NCI-H1436 (cell line): ENCODE measurements at regions not wholly inside any gene's neighbourhood (a gene's known extent, or its start where the extent isn't known, plus 50 kb on each side); places are given as distances from the start of the nearest gene placed in this dataset.

Source experiments
- DNase-seq: peaks from one replicate; lab custom pipeline; 2025; lab: John Stamatoyannopoulos, UW

DNA sequence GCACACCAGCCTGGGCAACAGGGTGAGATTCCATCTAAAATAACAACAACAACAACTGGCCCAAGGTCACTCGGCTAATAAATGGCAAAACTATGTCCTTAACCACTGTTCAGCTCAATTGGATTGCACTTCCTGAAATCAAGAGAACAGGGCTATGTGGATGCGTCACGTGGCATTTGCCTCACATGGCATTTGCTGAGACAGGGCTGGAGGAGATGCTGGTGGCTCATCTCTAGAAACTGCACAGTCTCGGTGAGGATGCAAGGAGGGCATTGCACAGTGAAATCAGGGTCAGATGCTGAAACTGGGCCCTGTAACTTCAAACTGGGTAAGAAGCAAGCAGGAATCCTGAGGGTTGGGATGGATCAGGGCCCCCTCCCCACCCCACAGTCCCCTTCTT lies 171.9 kb downstream of the BUD13 start:
- DNase-seq: no peak

DNA sequence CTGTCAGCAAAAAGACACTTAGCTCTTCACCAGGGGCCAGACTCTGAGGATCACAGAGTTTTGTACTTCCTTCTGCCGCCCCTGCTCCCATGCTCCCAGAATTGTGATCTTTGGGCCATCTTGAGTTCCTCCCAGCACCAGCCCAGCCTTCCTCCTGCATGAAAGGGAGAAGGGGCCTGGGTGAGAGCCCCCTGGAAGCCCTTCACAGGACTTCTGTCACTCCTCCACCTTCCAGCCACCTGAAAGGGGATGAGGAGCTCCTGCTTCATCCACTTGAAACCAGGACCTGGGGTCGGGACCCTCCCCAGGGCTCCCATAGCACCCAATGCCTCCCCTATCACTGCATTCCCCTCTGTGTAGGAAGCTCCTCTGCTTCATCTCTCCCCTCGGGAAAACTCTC lies 174.2 kb downstream of the BUD13 start:
- DNase-seq: no peak

DNA sequence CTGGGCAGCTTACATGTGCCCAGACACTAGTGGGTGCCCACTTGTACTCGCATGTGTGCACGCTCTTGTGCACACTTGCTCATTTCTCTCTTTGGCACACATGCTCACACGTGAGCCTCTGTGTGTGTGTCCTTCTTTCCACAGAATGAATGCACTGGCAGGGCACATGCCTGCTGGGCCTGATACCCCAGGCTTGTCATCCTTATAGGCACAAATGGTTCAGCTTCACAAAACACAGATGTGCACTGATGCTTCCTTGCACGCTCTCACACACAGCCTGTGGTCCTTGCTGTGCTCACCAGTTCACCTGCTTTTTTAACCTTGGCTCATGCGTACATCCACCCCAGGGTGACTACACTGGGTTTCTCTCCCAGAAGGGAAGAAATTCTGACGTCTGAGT lies 174.8 kb downstream of the BUD13 start:
- DNase-seq: no peak

DNA sequence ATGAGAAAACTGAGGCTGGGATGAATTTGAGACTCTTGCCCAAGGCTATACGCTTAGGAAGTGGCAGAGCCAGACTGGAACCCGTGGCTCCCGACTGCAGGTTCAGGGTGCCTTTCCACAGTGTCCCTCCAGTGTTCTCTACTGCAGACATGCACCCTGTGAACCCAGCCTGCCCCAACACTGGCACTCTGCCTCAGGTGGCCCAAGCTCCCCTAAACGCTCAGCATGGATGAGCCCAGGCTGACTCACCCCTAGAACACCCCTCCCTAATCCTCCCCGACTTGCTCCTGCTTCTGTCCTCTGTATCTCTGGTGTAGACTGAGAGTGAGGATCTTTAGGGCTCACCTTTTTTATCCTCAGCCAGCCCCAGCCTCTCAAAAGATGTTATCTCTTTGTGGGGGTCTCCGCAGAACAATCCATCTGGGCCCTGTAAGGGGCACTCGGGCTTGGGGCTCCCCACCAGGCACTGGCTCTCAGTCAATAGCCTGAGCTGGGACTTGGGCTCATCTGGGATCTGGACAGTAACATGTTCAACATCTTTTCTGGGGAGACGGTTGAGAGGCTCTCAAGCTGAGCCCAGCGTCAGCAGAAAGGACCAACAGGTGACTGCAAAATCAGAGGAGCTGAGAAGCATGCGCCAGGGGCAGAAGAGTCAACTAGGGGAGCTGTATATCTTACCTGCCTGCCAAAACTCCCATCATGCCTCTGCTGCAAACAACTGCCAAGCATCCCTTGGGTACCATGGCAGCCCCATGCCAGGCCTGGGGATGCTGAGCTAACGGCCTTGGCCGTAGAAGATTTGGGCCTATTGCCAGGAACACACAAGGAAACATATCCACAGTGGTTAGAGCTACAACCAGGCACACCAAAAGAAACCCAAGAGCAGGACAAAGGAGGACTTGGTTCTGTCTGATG lies 176.2 kb downstream of the BUD13 start:
- no peak for DNase-seq

DNA sequence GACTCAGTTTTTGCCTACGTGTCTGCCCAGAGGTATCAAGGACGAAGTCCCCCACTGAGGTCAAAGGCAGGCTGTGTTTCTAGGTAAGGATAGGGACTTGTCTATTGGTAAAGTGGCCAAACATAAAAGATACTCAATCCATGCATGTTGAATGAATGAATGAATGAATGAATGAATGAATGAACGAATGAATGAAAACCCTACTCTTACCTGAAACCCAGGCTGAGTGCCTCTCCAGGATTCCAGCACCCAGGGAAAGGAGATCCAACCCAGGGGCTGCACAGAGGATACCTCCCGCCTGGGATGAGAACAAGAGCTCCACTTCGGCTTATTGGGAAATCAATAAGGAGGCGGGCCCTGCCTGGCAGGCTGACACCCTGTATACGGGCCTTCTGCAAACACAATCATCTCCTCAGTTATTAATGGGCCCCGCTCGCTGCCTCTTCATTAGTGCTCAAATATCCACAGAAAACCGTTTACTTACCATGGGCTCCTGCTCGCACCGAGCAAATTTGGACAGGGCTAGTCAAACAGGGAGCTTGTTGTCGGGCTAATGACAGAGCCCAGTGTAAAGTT lies 177.4 kb downstream of the BUD13 start:
- DNase-seq: peak; percentile 45

DNA sequence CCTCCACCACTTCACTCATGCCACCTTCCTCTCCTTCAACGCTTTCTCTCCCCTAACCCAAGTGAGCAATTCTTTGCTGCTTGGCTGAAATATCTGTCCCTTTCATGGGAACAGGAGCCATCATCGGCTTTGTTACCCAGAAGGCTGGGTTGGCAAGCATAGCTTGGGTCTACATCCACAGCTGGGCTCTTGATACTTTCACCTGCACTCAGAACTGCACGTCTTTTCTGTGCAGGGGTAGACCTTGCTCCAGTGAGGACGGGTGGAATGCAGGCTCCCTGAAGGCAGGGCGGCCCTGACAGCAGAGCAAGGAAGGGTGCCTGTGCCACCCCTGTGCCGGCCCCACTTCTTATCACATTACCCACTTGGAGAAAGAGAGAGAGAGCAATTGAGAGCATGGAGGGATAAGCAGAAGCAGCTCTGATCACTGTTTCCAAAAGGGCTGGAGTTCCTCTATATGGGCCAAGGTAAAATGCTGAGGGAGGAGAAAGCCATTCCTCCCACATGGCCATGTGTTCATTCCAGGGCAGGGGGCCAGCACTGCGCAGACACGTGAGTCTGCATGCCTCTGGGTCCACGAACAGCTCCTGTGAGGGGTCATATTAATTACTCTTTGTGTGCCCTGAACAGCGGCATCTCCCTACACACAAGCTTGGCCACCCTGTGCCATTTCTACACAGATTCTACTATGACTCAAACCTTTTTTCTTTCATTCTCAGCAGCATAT lies 181.8 kb downstream of the BUD13 start:
- no peak for DNase-seq

DNA sequence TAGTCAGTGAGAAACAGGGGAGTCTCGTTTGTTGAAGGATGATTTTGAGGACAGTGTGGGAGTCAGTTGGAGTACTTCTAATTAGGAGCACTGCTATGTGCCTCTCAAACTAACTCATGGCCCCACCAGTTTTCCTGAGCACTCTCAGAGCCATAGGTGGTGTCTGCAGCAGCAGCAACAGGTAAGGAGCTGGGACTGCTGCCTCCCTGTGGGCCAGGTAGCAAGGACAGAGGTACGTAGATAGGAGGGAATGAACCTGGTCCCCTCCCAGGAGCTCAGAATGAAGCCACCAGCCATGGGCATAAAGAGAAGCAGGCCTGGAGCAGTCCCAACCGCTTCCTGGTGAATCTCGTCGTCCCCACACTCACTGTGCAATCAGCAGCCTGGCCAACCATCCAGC lies 183.4 kb downstream of the BUD13 start:
- no peak for DNase-seq

DNA sequence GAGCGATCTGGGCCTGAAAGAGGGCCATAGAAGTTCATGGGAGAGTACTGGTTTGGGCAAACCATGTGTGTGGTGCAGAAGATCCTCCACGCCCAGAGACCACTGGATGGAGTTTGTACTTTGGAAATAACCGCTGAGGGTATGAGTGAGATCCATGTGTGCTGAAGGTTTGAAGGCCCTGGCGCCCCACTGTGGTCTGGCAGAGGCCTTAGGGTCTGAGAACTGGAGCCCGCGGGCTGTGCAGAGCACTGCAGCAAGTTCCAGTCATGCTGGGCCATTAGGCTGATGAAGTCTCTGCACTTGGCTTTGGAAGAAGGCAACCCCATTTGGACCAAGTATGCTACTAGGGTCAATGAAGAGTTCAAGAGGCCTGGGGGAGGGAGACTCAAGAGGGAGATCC lies 186.4 kb downstream of the BUD13 start:
- no peak for DNase-seq

DNA sequence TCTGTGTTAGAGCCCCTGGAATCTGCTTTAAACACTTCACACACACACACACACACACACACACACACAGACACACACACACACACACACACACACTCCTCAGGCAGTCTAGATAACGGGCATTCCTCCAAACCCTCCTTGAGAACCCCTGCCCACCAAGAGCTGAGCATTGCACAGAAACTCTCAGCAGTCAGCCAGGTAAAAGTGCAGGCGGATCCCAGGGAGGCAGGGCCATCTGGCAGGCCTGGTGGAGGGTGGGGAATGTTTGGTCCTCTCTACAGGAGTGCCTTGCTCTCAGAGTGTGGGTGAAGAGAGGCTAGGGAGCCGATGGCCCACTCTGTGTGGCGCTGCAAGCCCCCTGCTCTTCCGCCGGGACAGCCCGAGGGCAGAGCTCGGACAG lies 190.2 kb downstream of the BUD13 start:
- DNase-seq: no peak

DNA sequence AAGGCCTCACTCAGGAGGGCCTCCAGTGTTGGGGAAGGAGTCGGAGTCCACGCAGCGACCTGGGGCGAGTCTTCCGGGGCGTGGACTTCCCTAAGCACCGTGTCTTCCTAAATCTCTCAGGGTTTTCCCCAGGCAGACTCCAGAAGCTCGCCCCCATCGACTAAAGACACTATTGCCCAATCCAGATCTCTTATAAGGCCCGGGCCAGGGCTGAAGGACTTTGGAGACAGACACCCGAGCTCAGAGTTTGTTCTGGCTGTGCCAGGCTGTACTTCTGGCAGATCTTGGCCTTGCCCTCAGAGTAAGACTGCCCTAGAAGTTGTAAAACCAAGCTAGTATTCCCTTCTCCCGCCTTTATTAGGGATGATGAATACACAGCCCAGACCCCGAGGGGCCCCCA lies 191.4 kb downstream of the BUD13 start:
- DNase-seq: no peak

DNA sequence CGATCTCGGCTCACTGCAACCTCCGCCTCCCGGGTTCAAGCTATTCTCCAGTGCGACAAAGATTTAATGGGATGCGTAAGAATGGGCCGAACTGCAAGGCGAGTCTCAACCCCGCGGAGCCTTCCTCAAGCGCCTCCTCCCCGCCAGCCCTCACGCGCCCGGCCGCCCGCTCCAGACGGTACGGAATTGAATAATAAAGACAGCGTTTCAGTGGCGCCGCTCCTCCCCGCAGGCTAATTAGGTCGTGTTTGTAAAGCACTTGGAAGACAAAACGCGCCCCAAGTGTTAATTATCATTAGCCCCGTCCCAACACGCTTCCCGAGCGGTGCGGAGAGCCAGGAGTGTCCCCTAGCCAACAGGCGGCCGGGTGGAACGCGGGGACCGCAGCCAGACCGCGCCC lies 192.0 kb downstream of the BUD13 start:
- DNase-seq: peak; percentile 82

DNA sequence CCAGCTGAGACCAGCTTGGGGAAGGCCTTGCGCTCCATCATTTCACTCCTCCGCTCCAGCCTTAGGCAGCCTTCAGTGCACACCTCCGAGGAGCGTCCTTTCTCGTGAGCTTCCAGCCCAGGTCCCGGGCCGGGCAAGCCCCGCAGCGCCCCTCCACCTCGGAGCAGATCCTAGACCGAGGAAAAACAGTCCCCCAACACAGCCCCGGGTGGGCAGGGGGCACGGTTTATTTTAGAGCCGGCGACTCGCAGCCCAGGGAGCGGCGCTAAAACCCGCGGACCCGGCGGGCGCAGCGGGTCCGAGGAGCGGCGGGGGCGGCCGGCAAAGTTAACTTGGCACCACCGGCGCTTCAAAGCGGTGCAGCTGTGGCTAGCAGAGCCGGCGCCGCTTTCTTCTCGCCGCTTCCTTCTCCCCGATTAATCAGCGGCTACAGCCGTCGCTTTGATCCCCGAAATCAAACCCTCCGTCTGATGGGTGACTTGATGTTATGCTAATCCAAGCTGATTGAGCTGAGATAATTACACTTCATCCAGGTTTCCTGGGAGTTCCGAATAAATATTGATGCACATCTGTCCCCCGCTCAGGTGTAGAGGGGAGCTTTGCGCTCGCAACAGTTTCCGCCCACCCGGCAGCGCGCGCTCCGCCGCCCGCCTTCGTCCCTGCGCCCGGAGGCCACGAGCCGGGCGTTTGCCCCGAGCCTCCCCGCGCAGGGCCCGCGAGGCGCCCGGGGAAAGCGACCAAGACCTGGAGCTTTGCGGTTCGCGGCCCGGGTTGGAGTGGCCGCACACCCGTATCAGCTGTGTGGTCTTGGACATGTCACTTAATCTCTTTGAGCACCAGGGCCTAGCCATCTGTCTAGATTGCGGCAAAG lies 192.7 kb downstream of the BUD13 start:
- DNase-seq: no peak

DNA sequence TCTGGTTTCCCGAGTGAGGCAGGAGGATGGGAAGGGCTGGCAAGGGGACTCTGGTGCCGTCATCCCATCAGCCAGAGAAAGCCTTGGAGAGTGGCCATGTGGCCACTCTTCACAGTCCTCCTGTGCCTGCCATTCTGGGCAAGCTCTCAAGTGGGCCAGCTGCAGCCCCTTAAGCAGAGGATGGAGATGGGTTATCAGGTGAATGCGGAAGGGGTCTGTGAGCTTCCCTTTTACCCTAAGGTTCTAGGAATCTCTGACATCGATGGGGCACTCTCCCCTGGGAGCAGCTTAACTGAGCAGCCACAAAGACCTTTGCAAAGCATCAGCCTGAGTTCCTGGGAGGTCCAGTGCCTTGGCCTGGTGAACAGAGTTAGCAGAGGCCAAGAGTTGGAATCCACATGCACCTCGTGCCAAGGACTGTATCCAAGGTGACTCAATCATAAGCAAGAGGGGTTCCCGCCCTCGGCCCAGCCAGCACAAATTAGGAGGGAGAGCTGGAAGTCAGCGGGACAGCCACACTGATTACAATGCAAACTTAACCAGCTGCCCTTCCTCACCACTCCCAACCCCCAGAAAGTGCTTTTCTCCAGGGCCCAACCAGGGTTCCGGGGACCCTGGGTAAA lies 193.6 kb downstream of the BUD13 start:
- no peak for DNase-seq

DNA sequence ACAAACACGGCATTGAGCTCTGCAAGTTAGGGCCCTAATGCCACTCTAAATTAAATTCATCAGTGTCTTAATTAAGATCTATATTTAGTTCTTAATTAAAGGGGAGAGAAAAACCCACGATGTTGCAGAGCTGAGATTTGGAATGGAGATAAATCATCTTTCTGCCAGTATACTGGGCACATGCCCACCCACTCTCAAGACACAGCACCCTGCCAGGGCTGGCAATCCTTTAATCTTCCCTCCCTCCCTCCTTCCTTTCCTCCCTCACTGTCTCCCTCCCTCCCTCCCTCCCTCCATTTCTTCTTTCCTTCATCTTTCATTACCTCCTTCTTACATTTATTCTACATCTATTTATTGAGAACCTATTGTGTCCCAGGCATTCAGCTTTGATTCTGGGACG lies 194.8 kb downstream of the BUD13 start:
- no peak for DNase-seq

DNA sequence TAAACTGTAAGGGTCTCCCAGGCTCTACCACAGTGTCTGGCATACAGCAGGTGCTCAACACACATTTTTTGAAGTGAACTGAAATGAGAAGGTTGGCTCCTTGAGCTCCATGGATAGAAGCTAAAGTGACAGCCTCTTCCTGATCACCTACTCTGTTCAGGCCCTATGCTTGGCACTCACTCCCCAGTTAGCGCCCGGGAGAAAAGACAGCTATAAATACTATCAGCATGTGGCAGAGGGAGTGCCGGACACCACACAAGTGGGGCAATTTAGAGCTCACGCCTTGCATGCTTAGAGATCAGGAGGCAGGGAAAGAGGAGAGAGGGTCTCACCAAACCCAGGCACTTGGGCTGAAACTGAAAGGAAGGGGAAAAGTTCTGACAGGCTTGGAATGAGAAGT lies 195.5 kb downstream of the BUD13 start:
- no peak for DNase-seq

DNA sequence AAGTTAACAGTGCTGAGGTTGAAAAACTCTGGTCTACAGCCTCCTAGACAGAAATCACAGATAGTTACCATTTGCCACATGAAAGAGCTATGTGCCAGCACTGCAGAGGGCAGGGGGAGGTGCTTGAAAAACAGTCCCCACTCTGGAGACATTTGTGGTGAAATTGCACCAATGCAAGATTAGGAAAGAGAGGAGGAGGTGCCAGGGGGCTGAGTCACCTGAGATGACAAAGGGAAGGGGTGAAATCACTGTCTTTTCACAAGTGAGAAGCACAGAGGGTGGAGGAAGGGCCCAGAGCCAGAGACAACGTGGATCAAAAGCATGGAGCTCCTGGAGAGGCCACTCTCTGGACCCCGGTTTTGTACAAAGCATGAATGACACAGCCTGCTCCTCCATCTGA lies 196.3 kb downstream of the BUD13 start:
- no peak for DNase-seq

DNA sequence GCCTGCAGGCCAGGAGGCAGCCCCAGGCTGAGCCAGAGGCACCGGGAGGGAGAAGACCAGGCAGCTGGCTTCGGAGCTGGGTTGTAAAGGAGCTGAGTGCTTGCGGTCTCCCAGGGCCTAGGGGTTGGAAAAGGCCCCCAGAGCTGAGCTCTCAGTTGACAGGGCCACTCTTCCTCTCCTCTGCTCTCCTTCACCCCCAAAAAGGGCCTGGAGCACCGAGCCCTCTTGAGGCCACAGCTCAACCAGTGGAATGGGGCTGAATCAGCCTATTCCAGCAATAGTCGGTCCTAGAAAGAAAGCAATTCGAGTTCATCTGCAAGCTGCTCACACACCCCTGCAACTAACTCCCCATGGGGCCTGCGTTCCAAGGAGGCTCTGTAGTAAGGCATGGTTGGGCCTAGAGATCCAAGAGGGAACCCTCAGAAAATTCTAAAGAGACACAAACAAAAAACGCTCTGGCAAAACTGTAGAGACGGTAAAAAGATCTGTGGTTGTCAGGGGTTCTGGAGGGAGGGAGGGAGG lies 205.0 kb downstream of the BUD13 start:
- no peak for DNase-seq

DNA sequence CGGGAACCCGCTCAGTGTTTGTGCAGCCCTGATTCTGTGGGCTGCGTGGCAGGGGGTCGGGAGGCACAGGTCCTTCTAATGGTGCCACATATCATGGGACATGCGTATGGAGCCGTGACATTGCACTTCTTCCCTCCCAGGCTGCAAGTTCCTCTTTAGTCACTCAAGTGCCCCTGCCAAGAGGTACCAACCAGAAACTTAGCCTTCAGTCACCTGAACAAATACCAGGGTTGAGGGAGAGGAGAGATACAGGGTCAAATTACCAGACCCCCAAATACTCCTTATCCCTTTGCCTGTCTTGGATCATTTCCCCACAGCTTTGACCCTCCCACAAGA lies 209.1 kb downstream of the BUD13 start:
- DNase-seq: no peak

DNA sequence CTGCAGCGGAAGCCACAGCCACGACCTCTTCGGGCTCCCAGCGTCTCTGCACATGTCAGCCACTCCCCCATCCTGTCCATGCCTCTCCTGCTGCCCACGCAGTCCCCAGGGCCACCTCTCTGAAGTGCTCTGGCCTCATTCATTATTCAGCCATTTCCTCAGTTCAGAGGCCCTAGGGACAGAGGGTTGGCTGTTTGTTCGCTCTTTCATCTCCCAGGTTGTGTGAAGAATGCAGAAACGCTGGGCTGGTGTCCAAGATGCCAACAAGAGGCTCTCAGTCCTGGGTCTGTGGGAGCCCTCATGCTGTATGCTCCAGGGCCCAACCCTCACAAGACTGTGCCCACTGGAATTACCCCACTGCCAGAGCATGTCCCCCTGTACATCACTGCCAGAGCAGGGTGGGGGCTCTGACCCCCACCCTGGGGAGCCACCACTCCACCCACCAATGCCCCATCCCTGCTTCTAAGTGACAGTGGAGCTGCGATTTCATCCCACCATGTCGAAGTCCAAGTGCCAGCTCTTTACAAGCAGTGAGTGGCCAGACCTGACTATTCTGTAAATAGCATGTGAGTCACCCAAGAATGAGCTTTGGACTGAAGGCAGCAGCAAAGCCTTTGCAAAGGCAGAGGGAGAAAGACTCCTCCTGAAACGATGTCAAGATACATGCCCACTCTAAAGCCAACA lies 209.6 kb downstream of the BUD13 start:
- no peak for DNase-seq

DNA sequence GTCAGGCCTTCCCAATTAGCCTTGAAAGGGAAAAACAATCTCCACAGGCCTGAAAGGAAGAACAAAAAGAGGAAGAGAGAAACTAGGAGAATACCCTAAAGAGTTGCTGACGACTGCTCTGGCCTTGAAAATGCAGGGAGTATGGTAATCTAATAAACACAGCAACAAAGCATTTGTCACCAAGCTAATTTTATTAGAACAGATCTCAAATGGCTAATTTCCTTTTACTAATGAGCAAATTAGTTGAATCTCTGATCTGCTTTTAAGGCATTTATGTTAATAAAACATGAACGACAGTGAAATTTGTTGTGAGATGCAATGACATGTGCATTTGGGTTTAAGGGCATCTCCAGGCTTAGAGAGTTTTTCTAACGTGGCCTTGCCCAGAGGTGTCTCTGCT lies 212.2 kb downstream of the BUD13 start:
- DNase-seq: no peak
